ENCODE measurements at regions not wholly inside any gene's neighbourhood (a gene's known extent, or its start where the extent isn't known, plus 50 kb on each side); places are given as distances from the start of the nearest gene placed in this dataset.

DNA sequence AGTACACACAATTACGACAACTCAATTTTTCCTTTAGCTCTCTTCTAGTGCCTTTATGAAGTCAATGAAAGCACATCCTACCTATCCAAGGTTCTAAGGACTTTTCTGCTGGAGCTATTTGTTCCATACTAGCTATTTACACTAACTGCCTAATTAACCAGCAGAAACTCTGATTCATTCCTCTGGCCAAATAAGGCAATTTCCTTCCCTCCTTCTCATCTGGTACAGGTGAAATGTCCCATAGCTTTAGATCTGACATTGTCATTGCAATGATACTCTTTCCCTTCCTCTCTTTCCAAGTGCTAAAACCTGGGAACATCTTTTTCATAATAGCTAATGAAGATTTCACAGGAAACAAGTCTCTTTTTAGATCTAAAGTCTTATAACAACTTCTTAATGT, 521.7 kb downstream of the SOX2 start:
- H3K27me3 ChIP-seq (ENCODE audit: control insufficient read depth, insufficient read depth, low read length), result no peaks in the 10 kb centered on the region
- no CpG with 5 or more reads among the region's 1 CpG for WGBS, 2 experiments (ENCODE audit: extremely low coverage in 2 of 2, insufficient read length in 1 of 2)
- CTCF ChIA-PET, result no interaction called here

More for the DNA sequence above, 521.7 kb downstream of the SOX2 start:
- Histone ChIP-seq H2BK20ac (ENCODE audit: low read depth, low read length) (no peak overlapping the region), H3K27ac (ENCODE audit: insufficient read depth, low read length) (no peak overlapping the region), H3K9me3 (ENCODE audit: control insufficient read depth, insufficient read depth, low read length) (peaks cover 9% of the 10 kb centered on the region), H3K9ac (ENCODE audit: low read depth, low read length) (no peak overlapping the region), H3K23ac (ENCODE audit: low read depth, low read length) (no peak overlapping the region), H4K5ac (ENCODE audit: low read depth, low read length) (no peak overlapping the region), H3K4me2 (ENCODE audit: low read depth, low read length) (no peak overlapping the region), H3K36me3 (ENCODE audit: control insufficient read depth, insufficient read depth, low read length) (no peaks in the 10 kb centered on the region), H3K14ac (replicated peaks; ENCODE audit: low read depth, low read length) (no peak overlapping the region), H3K4me1 (ENCODE audit: control insufficient read depth, insufficient read depth, low read length) (no peaks in the 10 kb centered on the region), H2BK120ac (ENCODE audit: low read depth, low read length) (no peak overlapping the region), H4K91ac (ENCODE audit: insufficient read depth, low read depth, low read length) (no peak overlapping the region), H3K56ac (ENCODE audit: extremely low read depth, insufficient read depth, low read length) (no peak overlapping the region), H2AK5ac (ENCODE audit: low read depth, low read length) (no peak overlapping the region), H2BK5ac (ENCODE audit: low read depth, low read length, poor library complexity, severe bottlenecking) (no peak overlapping the region), H2BK15ac (ENCODE audit: low read depth, low read length) (no peak overlapping the region), H4K8ac (ENCODE audit: low read depth in 2 of 2, low read length in 2 of 2) (no peak overlapping the region), H3K9me1 (ENCODE audit: insufficient read depth, low read length) (no peaks in the 10 kb centered on the region), H3K4me3 (ENCODE audit: insufficient read depth, low read depth, low read length) (no peak overlapping the region), H3K4ac (ENCODE audit: low read depth, low read length) (no peak overlapping the region), H4K20me1 (ENCODE audit: insufficient read depth, low read length) (no peaks in the 10 kb centered on the region), H2AFZ (replicated peaks; ENCODE audit: low read length, poor library complexity) (no peak overlapping the region), H2AK9ac (replicated peaks; ENCODE audit: low read depth, low read length, poor library complexity) (no peak overlapping the region), H3K79me1 (ENCODE audit: low read depth in 1 of 2, low read length in 2 of 2) (no peaks in the 10 kb centered on the region), H3K18ac (ENCODE audit: low read depth, low read length) (no peak overlapping the region)
- POLR2A ChIA-PET (ENCODE audit: unreplicated experiment), result no interaction called here
- DNase-seq (no peak), ATAC-seq (ENCODE audit: low read depth) (no peak)
- intact Hi-C loops (cut with micrococcal nuclease) (no loop called here), in situ Hi-C loops (cut with MboI; ENCODE audit: low sequenced_read_pairs) (no loop called here), dilution Hi-C loops (cut with HindIII; ENCODE audit: low sequenced_read_pairs, unreplicated experiment) (no loop called here)
- TF ChIP-seq CHD1 (IDR thresholded peaks at IDR 0.05; ENCODE audit: low read depth, low read length), result no peak
- TF ChIP-seq CEBPB (IDR thresholded peaks at IDR 0.05; ENCODE audit: low read depth, low read length), result no peak
- TF ChIP-seq USF2 (IDR thresholded peaks at IDR 0.05; ENCODE audit: low read depth, low read length), result no peak
- no peak for TF ChIP-seq CTCF (conservative IDR thresholded peaks at IDR 0.05; ENCODE audit: low read depth, low read length)
- no peak for TF ChIP-seq RAD21 (IDR thresholded peaks at IDR 0.05; ENCODE audit: low read length)
- no peak for TF ChIP-seq MXI1 (IDR thresholded peaks at IDR 0.05; ENCODE audit: borderline replicate concordance, low read depth, low read length)
- TF ChIP-seq RCOR1 (IDR thresholded peaks at IDR 0.05; ENCODE audit: insufficient replicate concordance, low read length), result no peak
- TF ChIP-seq NFE2L2 (IDR thresholded peaks at IDR 0.05; ENCODE audit: low read depth, low read length), result no peak
- no peak for TF ChIP-seq SMC3 (IDR thresholded peaks at IDR 0.05; ENCODE audit: low read depth, low read length)
- no peak for TF ChIP-seq MAFK (IDR thresholded peaks at IDR 0.05; ENCODE audit: low read depth, low read length)
- BruUV-seq (replicated peaks), result no TSS peak
